HK-2 (cell line): ENCODE measurements at regions not wholly inside any gene's neighbourhood (a gene's known extent, or its start where the extent isn't known, plus 50 kb on each side); places are given as distances from the start of the nearest gene placed in this dataset.

ENCODE experiments used
- DNase-seq: peaks from one replicate; pipeline ENCODE4 v3.0.0-alpha.2; 2018; ENCODE audit not compliant: unreplicated experiment

GRCh38 chr1:36542962-36543515 lies 60.3 kb upstream of the CSF3R start:
- DNase-seq: no peak

- DNase-seq: no peak
Measured at GRCh38 chr1:36542024-36542961, 59.6 kb upstream of the CSF3R start.

GRCh38 chr1:36540056-36540455 lies 57.3 kb upstream of the CSF3R start:
- DNase-seq: no peak

GRCh38 chr1:36539526-36539925 lies 56.8 kb upstream of the CSF3R start:
- DNase-seq: no peak

GRCh38 chr1:36537991-36538390 lies 55.3 kb upstream of the CSF3R start:
- no peak for DNase-seq

- no peak for DNase-seq
Measured at GRCh38 chr1:36537190-36537768, 54.6 kb upstream of the CSF3R start.

GRCh38 chr1:36536727-36537126 lies 54.0 kb upstream of the CSF3R start:
- DNase-seq: no peak

- no peak for DNase-seq
Measured at GRCh38 chr1:36534711-36535412, 52.1 kb upstream of the CSF3R start.

GRCh38 chr1:36533897-36534296 lies 51.2 kb upstream of the CSF3R start:
- DNase-seq: no peak

- no peak for DNase-seq
Measured at GRCh38 chr1:36532810-36533401, 50.2 kb upstream of the CSF3R start.
